ENCODE measurements at regions not wholly inside any gene's neighbourhood (a gene's known extent, or its start where the extent isn't known, plus 50 kb on each side); places are given as distances from the start of the nearest gene placed in this dataset.

DNA sequence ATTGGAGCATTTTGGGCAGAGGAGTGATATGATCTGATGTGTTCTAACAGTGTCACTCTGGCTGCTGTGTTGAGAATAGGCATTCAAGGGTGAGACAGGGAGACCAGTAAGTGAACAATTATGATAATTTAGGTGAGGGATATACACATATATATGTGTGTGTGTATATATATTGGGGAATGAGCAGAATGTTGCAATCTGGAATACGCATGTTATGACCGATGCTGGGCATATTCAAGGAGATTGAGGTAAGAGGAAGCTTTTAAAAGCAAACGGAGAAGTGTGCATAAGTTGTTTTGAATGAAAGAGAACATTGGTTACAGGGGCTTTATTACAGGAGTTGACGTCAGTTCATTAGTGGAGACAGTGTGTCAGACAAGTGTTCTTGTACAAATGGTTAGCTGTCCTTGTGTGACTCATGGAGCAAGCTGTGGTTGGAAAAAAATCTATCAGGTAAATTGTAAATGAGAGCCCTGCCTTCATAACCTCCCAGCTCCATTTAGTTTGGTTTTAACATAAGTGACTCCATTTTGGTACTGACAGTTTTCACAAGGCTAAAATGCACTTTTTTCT, 442.5 kb upstream of the LCORL start:
- no peaks in the 10 kb centered on the region for H3K4me1 ChIP-seq (ENCODE audit: insufficient read depth, low read length)
- H3K9ac ChIP-seq (ENCODE audit: low read depth, low read length), result no peak overlapping the region
- no peaks in the 10 kb centered on the region for H3K36me3 ChIP-seq (ENCODE audit: insufficient read depth, low read depth, low read length)
- H3K9me3 ChIP-seq (ENCODE audit: insufficient read depth, low read depth, low read length), result no peaks in the 10 kb centered on the region
- H3K27ac ChIP-seq (ENCODE audit: low read length), result no peak overlapping the region
- H3K27me3 ChIP-seq (ENCODE audit: insufficient read depth, low read length), result no peaks in the 10 kb centered on the region
- H3K4me3 ChIP-seq (ENCODE audit: low read length), result no peak overlapping the region

DNA sequence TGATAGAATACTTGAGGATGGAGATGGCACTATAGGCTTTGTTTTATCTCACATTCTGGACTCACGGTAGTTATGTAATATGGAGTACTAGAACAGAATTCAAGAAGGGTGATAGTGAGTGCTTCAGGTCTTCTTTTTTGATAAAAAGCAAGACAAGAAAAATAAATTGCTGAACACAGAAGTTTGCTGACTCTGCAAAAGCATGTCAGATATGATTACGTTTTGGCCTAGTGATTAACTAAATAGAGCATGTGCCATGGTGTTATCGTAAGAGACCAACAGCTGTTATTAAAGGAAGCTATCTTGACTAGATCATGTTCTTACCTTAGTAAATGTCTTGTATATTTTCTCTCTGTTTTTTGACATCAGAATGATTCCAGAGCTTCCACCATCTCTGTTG, 436.9 kb upstream of the LCORL start:
- no peaks in the 10 kb centered on the region for H3K36me3 ChIP-seq (ENCODE audit: insufficient read depth, low read depth, low read length)
- H3K27ac ChIP-seq (ENCODE audit: low read length), result no peak overlapping the region
- H3K9ac ChIP-seq (ENCODE audit: low read depth, low read length), result no peak overlapping the region
- no peaks in the 10 kb centered on the region for H3K4me1 ChIP-seq (ENCODE audit: insufficient read depth, low read length)
- H3K27me3 ChIP-seq (ENCODE audit: insufficient read depth, low read length), result no peaks in the 10 kb centered on the region
- no peaks in the 10 kb centered on the region for H3K9me3 ChIP-seq (ENCODE audit: insufficient read depth, low read depth, low read length)
- no peak overlapping the region for H3K4me3 ChIP-seq (ENCODE audit: low read length)

- Histone ChIP-seq H3K4me3 (ENCODE audit: low read length) (no peak overlapping the region), H3K9me3 (ENCODE audit: insufficient read depth, low read depth, low read length) (no peaks in the 10 kb centered on the region), H3K27ac (ENCODE audit: low read length) (no peak overlapping the region), H3K36me3 (ENCODE audit: insufficient read depth, low read depth, low read length) (no peaks in the 10 kb centered on the region), H3K4me1 (ENCODE audit: insufficient read depth, low read length) (no peaks in the 10 kb centered on the region), H3K9ac (ENCODE audit: low read depth, low read length) (no peak overlapping the region), H3K27me3 (ENCODE audit: insufficient read depth, low read length) (no peaks in the 10 kb centered on the region)
These were observed 432.8 kb upstream of the LCORL start for GRCh38 chr4:18454349-18454748.

- Histone ChIP-seq H3K4me3 (ENCODE audit: low read length) (no peak overlapping the region), H3K9ac (ENCODE audit: low read depth, low read length) (no peak overlapping the region), H3K36me3 (ENCODE audit: insufficient read depth, low read depth, low read length) (no peaks in the 10 kb centered on the region), H3K27me3 (ENCODE audit: insufficient read depth, low read length) (no peaks in the 10 kb centered on the region), H3K9me3 (ENCODE audit: insufficient read depth, low read depth, low read length) (peaks cover 12% of the 10 kb centered on the region; the same call in 1 of the 2 replicates), H3K27ac (ENCODE audit: low read length) (no peak overlapping the region), H3K4me1 (ENCODE audit: insufficient read depth, low read length) (no peaks in the 10 kb centered on the region)
These were observed 423.6 kb upstream of the LCORL start for GRCh38 chr4:18445110-18445509.

- Histone ChIP-seq H3K9me3 (ENCODE audit: insufficient read depth, low read depth, low read length) (peaks cover 12% of the 10 kb centered on the region; the same call in 1 of the 2 replicates), H3K4me3 (ENCODE audit: low read length) (no peak overlapping the region), H3K27ac (ENCODE audit: low read length) (no peak overlapping the region)
These were observed 422.7 kb upstream of the LCORL start for GRCh38 chr4:18444206-18444605.

DNA sequence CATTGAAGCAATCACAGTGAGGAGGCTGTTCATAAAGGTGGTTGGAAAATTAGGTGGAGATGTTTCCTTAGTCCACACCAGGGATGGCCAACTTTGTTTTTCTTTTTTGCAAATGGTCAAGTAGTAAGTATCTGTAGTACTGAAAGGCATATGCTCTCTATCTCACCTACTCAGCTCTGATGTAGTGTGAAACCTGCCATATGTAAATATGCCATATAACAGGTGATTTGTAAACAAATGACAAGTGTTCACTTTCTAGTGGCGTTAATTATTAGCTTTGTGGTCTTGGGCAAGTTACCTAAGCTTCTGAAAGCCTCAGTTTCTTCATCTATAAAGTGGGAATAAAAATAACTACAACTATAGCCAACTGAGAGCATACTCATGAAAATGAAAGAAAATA, 421.4 kb upstream of the LCORL start:
- Histone ChIP-seq H3K27me3 (ENCODE audit: insufficient read depth, low read length) (no peaks in the 10 kb centered on the region), H3K9me3 (ENCODE audit: insufficient read depth, low read depth, low read length) (peaks cover 12% of the 10 kb centered on the region; the same call in 1 of the 2 replicates), H3K4me3 (ENCODE audit: low read length) (no peak overlapping the region), H3K9ac (ENCODE audit: low read depth, low read length) (no peak overlapping the region), H3K4me1 (ENCODE audit: insufficient read depth, low read length) (no peaks in the 10 kb centered on the region), H3K36me3 (ENCODE audit: insufficient read depth, low read depth, low read length) (no peaks in the 10 kb centered on the region), H3K27ac (ENCODE audit: low read length) (no peak overlapping the region)

More at GRCh38 chr4:18444206-18444605, 422.7 kb upstream of the LCORL start:
- no peaks in the 10 kb centered on the region for H3K27me3 ChIP-seq (ENCODE audit: insufficient read depth, low read length)
- no peaks in the 10 kb centered on the region for H3K36me3 ChIP-seq (ENCODE audit: insufficient read depth, low read depth, low read length)
- no peak overlapping the region for H3K9ac ChIP-seq (ENCODE audit: low read depth, low read length)
- H3K4me1 ChIP-seq (ENCODE audit: insufficient read depth, low read length), result no peaks in the 10 kb centered on the region

DNA sequence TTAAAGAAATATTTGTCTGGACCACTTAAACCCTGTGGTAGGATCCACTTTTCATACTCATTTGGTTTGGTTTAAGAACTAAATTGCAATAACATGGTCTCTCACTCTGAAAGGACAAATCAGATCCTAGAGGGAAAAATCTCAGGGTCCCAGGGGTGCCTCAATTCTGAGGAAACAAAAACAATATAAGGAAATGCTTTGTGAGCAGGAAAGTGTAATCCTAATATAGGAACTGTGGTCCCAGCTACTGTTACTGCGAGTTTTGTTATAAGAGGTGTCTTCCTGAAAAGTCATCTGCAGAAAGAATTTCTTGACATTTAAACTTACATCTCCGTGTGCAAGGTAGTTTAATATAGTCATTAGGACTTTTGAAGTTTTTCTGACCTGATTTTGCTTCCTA, 420.1 kb upstream of the LCORL start:
- no peaks in the 10 kb centered on the region for H3K27me3 ChIP-seq (ENCODE audit: insufficient read depth, low read length)
- no peak overlapping the region for H3K27ac ChIP-seq (ENCODE audit: low read length)
- H3K36me3 ChIP-seq (ENCODE audit: insufficient read depth, low read depth, low read length), result no peaks in the 10 kb centered on the region
- no peak overlapping the region for H3K9ac ChIP-seq (ENCODE audit: low read depth, low read length)
- H3K9me3 ChIP-seq (ENCODE audit: insufficient read depth, low read depth, low read length), result peaks cover 12% of the 10 kb centered on the region; the same call in 1 of the 2 replicates
- H3K4me1 ChIP-seq (ENCODE audit: insufficient read depth, low read length), result no peaks in the 10 kb centered on the region
- no peak overlapping the region for H3K4me3 ChIP-seq (ENCODE audit: low read length)

DNA sequence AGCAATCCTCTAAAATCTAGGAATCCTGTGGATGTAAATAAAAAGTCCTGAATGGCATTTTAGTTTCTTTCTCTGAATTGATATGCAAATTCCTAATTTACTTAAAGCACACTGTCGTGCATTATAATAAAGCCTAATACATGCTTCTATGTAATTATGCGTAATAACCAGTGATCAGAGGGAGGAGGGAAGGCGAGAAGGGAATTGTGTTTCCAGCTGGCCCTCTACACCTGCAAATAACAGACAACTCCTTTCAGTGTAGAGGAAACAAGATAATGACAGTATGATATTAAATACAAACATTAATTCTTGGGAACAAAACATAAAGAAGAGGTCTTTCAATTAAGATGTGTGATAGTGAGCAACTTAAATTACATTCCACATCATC, 419.6 kb upstream of the LCORL start:
- Histone ChIP-seq H3K27me3 (ENCODE audit: insufficient read depth, low read length) (no peaks in the 10 kb centered on the region), H3K9ac (ENCODE audit: low read depth, low read length) (no peak overlapping the region), H3K9me3 (ENCODE audit: insufficient read depth, low read depth, low read length) (peaks cover 12% of the 10 kb centered on the region; the same call in 1 of the 2 replicates), H3K27ac (ENCODE audit: low read length) (no peak overlapping the region), H3K4me3 (ENCODE audit: low read length) (no peak overlapping the region), H3K36me3 (ENCODE audit: insufficient read depth, low read depth, low read length) (no peaks in the 10 kb centered on the region), H3K4me1 (ENCODE audit: insufficient read depth, low read length) (no peaks in the 10 kb centered on the region)

DNA sequence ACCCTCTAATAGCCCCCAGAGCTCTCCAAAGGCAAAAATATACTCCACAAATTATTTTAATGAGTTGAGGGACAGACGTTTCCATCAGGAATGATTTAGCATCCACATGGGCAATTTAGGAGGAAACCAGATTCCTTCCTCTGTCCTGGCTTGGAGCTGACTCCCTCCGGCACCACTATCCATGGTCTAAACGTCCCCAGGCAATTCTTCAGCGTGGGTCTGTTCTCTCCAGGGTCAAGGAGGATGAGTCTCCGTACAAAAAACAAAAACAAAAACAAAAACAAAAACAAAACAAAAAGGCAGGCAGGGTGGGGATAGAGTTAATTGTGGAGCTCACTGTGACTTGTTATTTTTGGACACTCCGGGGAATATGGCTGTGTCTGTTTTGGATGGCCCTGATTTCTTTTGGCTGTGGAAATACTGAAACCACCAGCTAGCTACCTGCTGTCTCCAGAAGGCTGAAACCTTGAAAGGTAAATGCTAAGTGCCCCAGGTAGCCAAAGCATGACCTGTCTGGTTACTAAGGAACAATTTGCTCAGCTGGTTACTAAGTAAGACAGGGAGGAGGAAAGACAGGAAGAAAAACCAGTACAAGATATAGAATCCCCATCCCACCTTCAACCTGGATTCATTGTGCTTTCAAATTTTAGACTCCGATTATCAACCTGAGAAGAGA, 419.1 kb upstream of the LCORL start:
- no peaks in the 10 kb centered on the region for H3K27me3 ChIP-seq (ENCODE audit: insufficient read depth, low read length)
- H3K4me3 ChIP-seq (ENCODE audit: low read length), result no peak overlapping the region
- H3K27ac ChIP-seq (ENCODE audit: low read length), result no peak overlapping the region

GRCh38 chr4:18439311-18439710, 417.8 kb upstream of the LCORL start:
- no peak overlapping the region for H3K27ac ChIP-seq (ENCODE audit: low read length)
- H3K9ac ChIP-seq (ENCODE audit: low read depth, low read length), result no peak overlapping the region
- H3K27me3 ChIP-seq (ENCODE audit: insufficient read depth, low read length), result no peaks in the 10 kb centered on the region
- H3K4me3 ChIP-seq (ENCODE audit: low read length), result no peak overlapping the region
- H3K4me1 ChIP-seq (ENCODE audit: insufficient read depth, low read length), result no peaks in the 10 kb centered on the region
- no peaks in the 10 kb centered on the region for H3K36me3 ChIP-seq (ENCODE audit: insufficient read depth, low read depth, low read length)
- peaks cover 3% of the 10 kb centered on the region; the same call in 1 of the 2 replicates for H3K9me3 ChIP-seq (ENCODE audit: insufficient read depth, low read depth, low read length)

More for the DNA sequence above, 419.1 kb upstream of the LCORL start:
- Histone ChIP-seq H3K9ac (ENCODE audit: low read depth, low read length) (no peak overlapping the region), H3K36me3 (ENCODE audit: insufficient read depth, low read depth, low read length) (no peaks in the 10 kb centered on the region), H3K4me1 (ENCODE audit: insufficient read depth, low read length) (no peaks in the 10 kb centered on the region), H3K9me3 (ENCODE audit: insufficient read depth, low read depth, low read length) (peaks cover 12% of the 10 kb centered on the region; the same call in 1 of the 2 replicates)

DNA sequence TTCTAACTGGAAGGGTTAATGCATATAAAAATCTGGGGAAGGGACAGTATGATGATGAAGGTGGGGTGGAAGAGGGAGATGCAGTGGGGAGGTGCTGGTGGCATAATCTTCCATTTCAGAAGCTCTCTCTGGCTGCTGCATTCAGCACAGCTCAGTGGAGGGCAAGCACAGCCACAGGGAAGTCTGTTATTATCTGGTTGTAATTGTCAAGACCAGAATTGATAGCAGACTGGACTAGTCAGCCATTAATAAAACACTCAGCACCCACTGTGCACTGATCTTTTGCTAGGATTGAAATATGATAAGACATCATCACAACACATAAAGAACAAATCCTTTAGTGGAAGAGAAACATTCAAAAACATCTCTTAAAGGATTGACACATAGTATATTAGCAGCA, 414.2 kb upstream of the LCORL start:
- H3K4me1 ChIP-seq (ENCODE audit: insufficient read depth, low read length), result no peaks in the 10 kb centered on the region
- H3K27me3 ChIP-seq (ENCODE audit: insufficient read depth, low read length), result no peaks in the 10 kb centered on the region
- H3K36me3 ChIP-seq (ENCODE audit: insufficient read depth, low read depth, low read length), result no peaks in the 10 kb centered on the region
- H3K9ac ChIP-seq (ENCODE audit: low read depth, low read length), result no peak overlapping the region
- no peak overlapping the region for H3K4me3 ChIP-seq (ENCODE audit: low read length)
- H3K9me3 ChIP-seq (ENCODE audit: insufficient read depth, low read depth, low read length), result no peaks in the 10 kb centered on the region
- H3K27ac ChIP-seq (ENCODE audit: low read length), result no peak overlapping the region

DNA sequence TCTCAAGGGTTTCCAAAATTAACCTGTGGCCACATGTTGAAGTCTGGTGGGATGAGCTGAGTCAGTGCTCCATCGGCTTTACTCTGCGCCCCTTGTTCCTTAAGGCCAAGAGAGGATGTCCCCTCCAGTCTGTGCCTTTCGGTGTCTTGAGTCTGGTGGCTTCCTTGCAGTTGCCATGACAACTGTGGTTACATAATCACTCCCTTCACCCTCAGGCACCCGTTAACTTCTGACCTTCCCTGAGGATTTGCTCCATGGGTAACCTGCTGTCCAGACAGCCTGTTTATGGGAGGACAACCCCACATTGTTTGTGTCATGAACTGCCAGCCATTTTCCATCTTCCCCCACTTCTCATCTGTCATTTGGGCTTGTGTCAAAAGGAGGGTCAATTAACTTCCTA, 401.1 kb upstream of the LCORL start:
- Histone ChIP-seq H3K27ac (ENCODE audit: low read length) (no peak overlapping the region), H3K4me1 (ENCODE audit: insufficient read depth, low read length) (no peaks in the 10 kb centered on the region), H3K9me3 (ENCODE audit: insufficient read depth, low read depth, low read length) (no peaks in the 10 kb centered on the region), H3K4me3 (ENCODE audit: low read length) (no peak overlapping the region), H3K36me3 (ENCODE audit: insufficient read depth, low read depth, low read length) (no peaks in the 10 kb centered on the region), H3K27me3 (ENCODE audit: insufficient read depth, low read length) (no peaks in the 10 kb centered on the region), H3K9ac (ENCODE audit: low read depth, low read length) (no peak overlapping the region)
